HG03565 (cell line): ENCODE measurements at regions not wholly inside any gene's neighbourhood (a gene's known extent, or its start where the extent isn't known, plus 50 kb on each side); places are given as distances from the start of the nearest gene placed in this dataset.
A peak's percentile ranks its signal among the peaks of the same experiment; 100 is the strongest.
"Not testable (repeated sequence)": the region's sequence is repeated elsewhere in the genome, so short reads cannot be mapped to it uniquely, and the experiment has no call there.

ENCODE experiments used
- ATAC-seq: cut with Tn5 transposase; IDR thresholded peaks from one replicate; pipeline ENCODE4 v1.9.1; 2021; ENCODE audit warnings: mild to moderate bottlenecking, moderate library complexity; ENCODE audit not compliant: unreplicated experiment

DNA sequence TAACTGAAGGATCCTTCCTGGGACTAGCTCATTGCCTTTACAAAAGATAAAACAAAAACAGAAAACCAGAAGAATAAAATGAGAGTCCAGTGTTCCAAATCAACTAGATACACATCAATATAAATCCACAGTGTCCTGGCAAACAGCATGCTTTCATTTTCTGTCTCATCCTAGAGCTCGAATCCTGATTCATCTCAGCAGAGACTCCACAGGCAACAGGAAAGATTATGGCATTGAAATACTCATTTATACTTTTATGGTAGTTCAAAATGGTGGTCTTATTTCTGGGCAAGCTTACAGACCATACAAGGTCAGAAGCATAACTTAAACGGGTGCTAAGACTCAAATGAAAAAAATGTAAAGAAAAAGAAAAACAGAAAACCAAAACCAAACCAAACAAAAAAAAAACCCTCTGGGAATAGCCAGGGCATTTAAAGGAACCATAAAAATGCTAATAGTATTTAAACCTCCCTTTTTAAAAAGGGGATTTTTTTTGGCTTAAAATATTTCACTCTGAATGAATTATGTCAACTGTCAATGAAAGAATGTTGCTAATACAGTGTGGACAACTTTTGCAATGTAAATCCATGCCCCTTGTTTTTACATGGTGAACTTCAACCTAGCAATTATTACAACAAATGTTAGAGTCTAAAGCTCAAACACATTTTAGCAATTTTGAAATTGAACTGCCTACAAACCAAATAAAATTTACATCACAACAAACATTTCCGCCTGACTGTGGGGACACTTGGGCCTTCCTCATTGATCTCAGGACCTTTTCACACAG, 57.9 kb downstream of the GPR101 start:
- ATAC-seq, result no peak

DNA sequence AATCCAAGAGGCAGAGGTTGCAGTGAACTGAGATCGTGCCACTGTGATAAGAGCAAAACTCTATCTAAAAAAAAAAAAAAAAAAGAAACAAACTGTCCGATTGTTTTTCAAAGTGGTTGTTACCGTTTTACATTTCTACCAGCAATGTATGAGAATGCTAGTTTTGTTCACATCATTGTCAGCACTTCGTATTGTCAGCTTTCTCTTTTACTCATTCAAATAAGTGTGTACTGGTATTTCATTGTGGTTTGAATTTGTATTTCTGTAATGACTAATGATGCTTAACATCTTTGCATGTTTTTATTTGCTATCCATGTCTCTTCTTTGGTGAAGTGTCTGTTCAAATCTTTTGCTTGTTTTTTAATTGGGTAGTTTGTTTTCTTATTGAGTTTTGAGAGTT, 65.8 kb downstream of the GPR101 start:
- ATAC-seq, result no peak

DNA sequence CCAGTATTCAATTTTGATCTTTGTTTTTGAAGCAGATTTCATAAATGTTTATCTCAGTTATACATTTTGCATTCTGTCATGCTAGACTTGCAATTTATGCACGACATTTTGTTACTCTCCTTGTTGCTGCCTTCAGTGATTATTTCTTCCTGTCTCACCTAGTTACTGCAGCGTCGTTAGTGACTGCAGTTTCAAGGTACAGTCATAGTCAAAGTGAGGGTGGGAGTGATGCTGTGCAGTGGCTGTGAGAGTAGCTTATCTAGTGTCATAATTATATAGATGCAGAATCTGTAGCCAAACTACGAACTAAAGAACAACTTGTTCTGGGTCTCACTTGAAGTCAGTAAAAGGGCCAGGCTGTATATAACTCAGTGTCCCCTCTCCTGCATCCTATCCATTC, 69.8 kb downstream of the GPR101 start:
- ATAC-seq, result no peak

DNA sequence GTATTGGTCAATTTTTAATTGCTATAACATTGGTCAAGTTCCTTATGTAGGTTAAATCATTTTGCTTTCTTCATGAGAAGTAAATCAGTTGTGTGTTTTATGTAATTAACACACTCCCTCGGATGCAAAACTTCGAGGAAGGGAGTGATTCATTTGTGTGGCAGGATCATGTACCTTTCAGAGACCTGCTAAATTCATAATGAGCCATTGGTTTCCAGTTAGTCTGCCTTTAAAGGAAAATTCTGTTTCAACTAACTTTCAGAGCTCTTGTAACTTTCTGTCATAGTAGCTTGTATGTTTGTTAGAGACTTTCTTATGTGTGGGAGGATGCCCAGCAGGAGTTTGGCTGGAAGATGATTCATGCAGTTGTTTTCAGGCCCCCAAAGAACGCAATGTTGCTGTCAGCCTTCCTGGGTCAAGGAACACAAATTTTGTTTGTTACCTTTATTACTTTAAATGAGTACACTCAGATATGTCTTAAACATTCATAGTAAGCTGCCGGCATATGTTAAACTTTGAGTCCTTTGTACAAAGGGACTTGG, 72.1 kb downstream of the GPR101 start:
- no peak for ATAC-seq

DNA sequence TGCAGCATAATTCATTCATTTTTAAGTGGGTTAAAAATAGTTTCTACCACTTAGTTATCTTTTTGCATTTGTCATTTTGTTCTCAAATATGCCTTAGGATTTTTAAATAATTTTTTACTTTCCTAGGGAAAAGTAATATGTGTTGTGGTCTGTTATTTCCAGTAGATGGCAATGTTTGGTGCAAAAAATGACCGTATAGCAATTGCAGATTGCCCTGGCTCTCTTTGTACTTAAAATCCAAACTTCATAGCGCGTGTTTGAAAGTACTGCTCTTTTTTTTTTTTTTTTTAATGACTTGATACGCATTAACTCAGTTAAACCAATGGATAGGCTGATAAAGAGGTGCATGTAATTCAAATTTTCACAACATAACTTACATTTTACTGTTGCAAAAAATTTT, 74.4 kb upstream of the RBMX start:
- ATAC-seq, result no peak

DNA sequence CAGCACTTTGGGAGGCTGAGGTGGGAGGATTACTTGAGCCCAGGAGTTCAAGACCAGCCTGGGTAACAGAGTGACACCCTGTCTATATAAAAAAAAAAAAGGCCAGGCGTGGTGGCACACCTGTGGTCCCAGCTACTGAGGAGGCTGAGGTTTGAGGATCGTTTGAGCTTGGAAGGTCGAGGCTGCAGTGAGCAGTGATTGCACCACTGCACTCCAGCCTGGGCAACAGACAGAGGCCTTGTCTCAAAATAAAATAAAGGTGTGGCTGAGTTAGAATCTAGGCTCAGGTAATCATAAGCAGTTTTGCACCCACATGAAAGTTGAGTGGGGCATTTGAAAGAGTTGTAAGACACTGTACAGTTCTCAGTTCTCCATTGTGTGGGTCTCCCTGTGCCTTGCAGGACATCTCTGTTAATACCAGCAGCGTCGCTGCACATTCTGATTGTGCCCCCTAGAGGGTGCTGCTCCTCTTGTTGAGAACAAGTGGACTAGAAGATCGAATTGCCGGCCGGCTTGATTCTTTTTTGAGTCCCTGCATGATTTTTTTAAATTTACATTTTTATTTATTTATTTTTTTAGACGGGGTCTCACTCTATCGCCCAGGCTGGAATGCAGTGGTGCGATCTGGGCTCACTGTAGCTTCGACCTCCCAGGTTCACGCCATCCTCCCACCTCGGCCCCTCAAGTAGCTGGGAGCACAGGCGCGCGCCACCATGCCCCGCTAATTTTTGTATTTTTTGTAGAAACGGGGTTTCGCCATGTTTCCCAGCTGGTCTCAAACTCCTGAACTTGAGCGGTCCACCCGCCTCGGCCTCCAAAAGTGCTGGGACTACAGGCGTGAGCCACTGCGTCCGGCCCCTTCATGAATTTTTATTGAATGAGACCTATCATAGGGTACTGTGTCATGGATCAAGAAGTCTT, 73.6 kb upstream of the RBMX start:
- ATAC-seq, result peak; percentile 98

DNA sequence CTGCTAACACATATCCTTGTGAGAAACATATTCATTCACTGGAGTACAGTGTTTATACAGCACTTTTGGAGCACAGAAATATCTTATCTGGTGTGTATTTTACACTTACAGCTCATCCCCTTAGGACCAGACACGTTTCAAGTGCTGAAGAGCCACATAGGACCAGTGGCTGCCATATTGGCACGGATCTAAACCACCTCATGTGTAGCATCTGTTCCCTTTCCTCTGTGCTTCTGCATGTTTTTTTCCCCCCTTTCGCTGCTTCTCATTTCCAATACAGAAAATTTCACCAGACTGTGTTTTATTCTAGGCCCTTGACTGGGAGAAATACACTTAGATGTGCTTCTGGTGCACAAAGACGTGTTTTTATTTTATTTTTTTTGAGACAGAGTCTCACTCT, 69.7 kb upstream of the RBMX start:
- ATAC-seq, result no peak

DNA sequence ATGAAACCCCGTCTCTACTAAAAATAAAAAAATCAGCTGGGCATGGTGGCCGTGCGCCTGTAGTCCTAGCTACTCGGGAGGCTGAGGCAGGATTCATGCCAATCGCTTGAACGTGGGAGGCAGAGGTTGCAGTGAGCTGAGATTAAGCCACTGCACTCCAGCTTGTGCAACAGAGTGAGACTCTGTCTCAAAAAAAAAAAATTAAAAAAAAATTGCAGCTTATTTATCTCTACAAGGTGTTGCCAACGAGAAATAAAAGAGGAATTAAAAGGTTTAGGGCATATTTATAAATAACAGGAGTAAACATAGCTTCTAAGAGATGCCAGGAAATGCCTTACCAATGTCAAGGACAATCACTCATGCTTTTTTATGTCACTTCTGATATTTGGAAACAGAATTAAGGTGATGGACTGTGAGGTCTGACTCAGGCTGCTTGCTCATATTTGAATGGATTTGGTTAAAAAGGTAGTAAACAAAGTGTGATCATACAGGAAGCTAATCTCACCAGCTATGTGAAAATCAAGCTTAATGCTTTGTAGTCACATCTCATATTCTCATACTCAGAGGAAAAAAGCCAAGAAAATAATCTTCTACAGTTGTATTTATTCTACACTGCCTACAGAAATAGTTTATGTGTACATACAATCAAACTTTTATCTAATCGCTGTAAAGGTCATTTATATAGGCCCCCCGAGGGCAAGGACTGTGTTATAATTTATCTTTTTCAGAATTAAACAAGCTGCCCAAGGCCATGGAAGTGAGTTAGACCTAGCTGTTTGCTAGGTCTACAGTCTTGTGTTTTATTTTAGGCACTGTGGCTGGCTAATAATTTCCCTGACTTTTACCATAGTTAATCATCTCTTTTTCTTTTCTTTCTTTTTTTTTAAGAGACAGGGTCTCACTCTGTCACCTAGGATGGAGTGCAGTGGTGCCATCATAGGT, 61.1 kb upstream of the RBMX start:
- ATAC-seq, result no peak

DNA sequence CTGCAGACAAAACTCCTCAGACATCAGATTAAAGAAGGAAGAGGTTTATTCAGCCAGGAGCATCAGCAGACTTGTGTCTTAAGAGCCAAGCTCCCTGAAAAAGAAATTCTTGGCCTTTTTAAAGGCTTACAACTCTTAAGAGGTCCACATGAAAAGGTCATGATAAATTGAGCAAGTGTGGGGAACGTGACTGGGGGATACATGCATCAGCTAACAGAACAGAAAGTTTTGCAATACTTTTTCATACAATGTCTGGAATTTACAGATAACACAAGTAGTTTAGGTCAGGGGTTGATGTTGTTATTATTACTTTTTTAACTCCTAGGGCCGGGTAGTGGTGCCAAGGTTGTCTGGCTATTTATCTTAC, 55.6 kb upstream of the RBMX start:
- no peak for ATAC-seq

DNA sequence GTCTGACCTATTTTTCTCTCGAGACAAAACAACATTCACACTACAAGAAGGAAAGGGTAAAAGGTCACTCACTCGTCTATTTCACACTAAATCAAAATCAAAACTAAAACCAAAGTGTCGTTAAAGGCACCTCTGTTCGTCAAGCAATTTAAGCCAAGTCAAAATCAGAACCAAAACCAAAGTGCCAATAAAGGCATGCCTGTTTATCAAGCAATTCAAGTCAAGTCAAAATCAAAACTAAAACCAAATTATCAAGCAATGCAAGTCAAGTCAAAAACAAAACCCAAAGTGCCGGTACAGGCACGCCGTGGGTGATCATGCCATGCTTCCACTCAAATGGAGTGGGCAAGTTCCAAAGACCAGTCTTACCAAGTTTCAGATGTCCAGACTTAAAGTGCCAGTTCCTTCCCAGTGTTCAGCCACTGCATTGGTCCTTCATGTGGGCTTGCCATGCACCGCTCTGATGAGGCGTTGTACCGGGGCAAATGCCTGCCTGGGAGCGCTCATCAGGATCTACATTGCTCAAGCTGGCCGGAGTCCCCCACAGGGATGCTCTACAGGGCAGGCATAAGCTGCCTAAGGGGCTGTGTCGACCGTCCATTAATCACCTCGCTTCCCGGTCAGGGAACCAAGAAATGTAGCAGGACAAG, 55.1 kb upstream of the RBMX start:
- ATAC-seq, result not testable (repeated sequence)

DNA sequence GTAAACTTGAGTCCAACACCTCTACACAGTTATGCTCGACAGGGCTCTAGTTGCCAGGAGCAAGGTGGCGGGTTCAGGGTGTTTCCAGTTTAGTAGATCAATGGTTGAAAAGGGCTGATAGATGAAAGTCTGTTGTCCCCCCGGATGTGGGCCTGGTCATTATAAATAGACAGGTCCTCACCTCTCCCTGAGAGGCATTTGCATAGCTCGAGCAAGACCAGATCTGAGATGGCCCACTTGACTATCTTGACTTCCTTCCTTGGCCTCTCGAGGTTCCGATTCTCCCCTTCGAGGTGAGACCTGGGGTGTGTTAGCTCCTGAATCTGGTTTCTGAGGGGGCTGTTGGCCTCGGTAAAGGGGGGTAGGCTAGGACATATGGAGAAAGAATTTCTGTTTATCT, 54.1 kb upstream of the RBMX start:
- ATAC-seq, result not testable (repeated sequence)

DNA sequence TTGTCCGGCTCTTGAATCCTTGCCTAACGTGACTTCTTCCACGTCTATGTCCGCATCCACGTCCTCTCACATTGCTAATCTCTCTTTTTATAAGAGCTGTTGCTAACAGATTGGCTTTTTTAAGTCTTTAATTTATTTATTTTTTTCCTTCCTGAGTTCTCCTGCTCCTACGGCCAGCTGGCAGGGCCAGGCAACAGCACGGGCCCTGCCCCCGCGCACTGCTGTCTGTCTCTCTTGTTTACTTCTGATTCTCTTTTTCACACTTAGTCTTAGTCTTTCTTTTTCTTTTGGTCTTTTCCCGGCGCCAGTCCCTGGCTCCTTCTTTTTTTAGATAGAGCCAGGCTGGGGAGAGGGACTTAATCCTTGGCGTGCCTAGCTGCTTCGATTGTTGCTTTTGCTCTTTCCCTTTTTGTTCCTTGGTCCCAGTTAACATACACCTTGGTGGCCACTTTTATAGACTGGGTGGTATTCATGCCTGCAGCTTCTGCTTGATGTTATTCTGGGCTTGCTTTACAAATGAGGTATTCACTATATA, 53.2 kb upstream of the RBMX start:
- no peak for ATAC-seq

DNA sequence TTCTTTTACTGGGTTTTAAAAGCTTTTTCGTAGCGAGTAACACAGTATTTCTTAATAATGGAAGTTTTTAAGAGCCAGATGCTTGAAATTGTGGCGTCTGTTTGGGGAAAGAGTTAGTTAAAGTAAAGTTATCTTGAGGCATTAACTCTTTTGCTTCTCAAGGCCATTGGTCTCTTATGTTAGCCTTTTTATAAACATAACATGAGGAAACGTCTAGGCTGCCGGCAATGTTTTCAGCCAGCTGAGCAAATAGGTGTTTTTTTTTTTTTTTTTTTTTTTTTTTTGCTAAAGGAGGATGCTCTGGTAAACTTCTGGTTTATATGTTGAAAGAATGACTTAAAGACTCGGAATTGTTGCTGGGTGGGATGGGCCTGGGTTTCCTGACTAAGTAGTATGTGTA, 51.1 kb upstream of the RBMX start:
- no peak for ATAC-seq
